SKM-1 (cell line): ENCODE measurements at regions not wholly inside any gene's neighbourhood (a gene's known extent, or its start where the extent isn't known, plus 50 kb on each side); places are given as distances from the start of the nearest gene placed in this dataset.
"Not testable (repeated sequence)": the region's sequence is repeated elsewhere in the genome, so short reads cannot be mapped to it uniquely, and the experiment has no call there.

ENCODE experiments used
- DNase-seq: peaks from one replicate; lab custom pipeline; 2025; ENCODE audit not compliant: unreplicated experiment; lab: John Stamatoyannopoulos, UW

GRCh38 chr2:95685513-95685912 is 93.7 kb downstream of the TRIM43 start:
- no peak for DNase-seq

GRCh38 chr2:95686056-95686825 is 94.4 kb downstream of the TRIM43 start:
- DNase-seq = not testable (repeated sequence)

GRCh38 chr2:95687852-95688251 is 96.1 kb downstream of the TRIM43 start:
- not testable (repeated sequence) for DNase-seq

- not testable (repeated sequence) for DNase-seq
These were observed 99.4 kb downstream of the TRIM43 start for GRCh38 chr2:95691210-95691609.

- DNase-seq = not testable (repeated sequence)
These were observed 101.5 kb downstream of the TRIM43 start for GRCh38 chr2:95693071-95693846.

GRCh38 chr2:95695613-95696012 is 103.8 kb downstream of the TRIM43 start:
- no peak for DNase-seq

GRCh38 chr2:95698146-95698545 is 106.3 kb downstream of the TRIM43 start:
- DNase-seq = no peak

- not testable (repeated sequence) for DNase-seq
These were observed 107.7 kb downstream of the TRIM43 start for GRCh38 chr2:95699201-95700184.

- peak; percentile 66 for DNase-seq
These were observed 108.7 kb downstream of the TRIM43 start for GRCh38 chr2:95700519-95700918.

- no peak for DNase-seq
These were observed 110.7 kb downstream of the TRIM43 start for GRCh38 chr2:95702471-95702870.

- not testable (repeated sequence) for DNase-seq
These were observed 115.4 kb downstream of the TRIM43 start for GRCh38 chr2:95707161-95707560.

- no peak for DNase-seq
These were observed 116.0 kb downstream of the TRIM43 start for GRCh38 chr2:95707837-95708236.

- no peak for DNase-seq
These were observed 118.0 kb downstream of the TRIM43 start for GRCh38 chr2:95709831-95710230.

- DNase-seq = not testable (repeated sequence)
These were observed 121.8 kb downstream of the TRIM43 start for GRCh38 chr2:95713470-95714177.

GRCh38 chr2:95714398-95714797 is 122.6 kb downstream of the TRIM43 start:
- not testable (repeated sequence) for DNase-seq

- DNase-seq = no peak
These were observed 127.8 kb downstream of the TRIM43 start for GRCh38 chr2:95719473-95720060.

GRCh38 chr2:95721726-95722125 is 129.9 kb downstream of the TRIM43 start:
- no peak for DNase-seq

GRCh38 chr2:95722131-95722697 is 130.4 kb downstream of the TRIM43 start:
- DNase-seq = no peak

- DNase-seq = not testable (repeated sequence)
These were observed 131.9 kb downstream of the TRIM43 start for GRCh38 chr2:95723627-95724210.
